ENCODE measurements at regions not wholly inside any gene's neighbourhood (a gene's known extent, or its start where the extent isn't known, plus 50 kb on each side); places are given as distances from the start of the nearest gene placed in this dataset.

DNA sequence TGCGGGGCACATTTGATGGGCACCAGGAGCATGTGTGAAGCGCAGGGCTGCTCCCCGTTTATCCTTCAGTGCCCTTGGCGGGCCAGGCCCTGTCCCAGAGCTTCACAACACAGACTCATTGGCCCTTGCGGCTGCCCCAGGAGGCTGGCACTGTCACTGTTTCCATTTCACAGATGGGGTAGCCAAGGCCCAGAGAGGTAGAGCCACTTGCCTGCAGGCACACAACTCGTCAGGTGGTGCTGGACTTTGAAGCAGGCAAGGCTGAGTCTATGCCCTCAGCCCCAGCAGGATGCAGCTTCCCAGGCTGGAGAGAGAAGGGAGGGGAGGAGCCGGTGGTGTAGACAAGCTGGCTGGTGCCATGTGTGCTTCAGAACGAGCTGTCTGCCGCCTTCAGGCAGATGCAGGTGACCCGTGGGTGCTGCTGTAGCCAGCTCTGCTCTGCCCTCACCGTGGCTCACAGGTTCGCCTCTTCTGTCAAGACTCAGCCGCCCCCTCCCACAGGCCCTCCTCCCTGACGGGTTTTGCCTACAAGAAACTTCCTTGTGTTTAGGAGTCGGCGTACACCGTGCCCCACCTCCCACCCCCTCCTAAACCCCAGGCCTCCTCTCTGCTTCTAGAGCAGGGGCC is 232.3 kb upstream of the CIBAR2 start:
- DNase-seq (ENCODE audit: low read depth): no peak

DNA sequence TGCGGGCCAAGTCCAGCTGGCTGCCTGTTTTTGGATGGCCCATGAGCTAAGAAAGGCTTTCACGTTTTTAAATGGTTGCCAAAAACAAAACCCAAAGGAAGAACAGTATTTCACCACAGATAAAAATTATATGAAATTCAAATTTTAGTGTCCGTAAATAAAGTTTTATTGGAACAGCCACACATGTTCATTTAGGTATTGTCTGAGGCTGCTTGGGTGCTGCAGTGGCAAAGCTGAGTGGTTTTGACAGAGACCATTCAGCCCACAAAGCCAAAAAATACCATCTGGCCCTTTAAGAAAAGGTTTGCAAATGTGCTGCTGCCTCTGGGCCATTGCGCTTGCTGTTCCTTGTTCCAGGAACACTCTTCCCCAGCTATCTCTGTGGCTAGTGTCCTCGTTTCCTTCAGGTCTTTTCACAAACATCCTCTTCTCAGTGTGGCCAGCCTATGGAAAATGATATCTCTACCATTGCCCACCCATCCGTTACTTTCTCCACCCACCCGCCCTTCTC is 232.9 kb upstream of the CIBAR2 start:
- no peak for DNase-seq (ENCODE audit: low read depth)

GRCh38 chr16:85346404-85347212 is 234.3 kb upstream of the CIBAR2 start:
- no peak for DNase-seq (ENCODE audit: low read depth)

DNA sequence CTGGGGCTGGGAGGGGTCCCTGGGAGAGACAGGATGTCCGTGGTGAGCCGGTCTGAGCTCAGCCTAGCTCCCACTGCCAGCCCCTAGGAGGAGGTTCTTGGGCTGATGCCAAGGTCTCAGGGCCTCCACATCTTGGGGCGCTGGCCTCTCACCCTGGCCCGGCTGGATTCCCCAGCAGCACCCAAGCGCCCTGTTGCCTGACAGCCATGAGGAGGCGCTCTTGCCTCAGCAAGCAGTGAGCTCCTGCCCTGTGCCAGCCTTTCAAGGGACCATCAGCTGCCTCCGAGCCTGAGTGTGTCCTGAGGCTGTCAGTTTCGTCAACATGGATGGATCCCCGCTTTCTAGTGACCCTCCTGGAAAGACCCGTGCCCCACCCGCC is 234.9 kb upstream of the CIBAR2 start:
- no peak for DNase-seq (ENCODE audit: low read depth)

- no peak for DNase-seq (ENCODE audit: low read depth)
These were observed 236.0 kb upstream of the CIBAR2 start for GRCh38 chr16:85348065-85348840.

DNA sequence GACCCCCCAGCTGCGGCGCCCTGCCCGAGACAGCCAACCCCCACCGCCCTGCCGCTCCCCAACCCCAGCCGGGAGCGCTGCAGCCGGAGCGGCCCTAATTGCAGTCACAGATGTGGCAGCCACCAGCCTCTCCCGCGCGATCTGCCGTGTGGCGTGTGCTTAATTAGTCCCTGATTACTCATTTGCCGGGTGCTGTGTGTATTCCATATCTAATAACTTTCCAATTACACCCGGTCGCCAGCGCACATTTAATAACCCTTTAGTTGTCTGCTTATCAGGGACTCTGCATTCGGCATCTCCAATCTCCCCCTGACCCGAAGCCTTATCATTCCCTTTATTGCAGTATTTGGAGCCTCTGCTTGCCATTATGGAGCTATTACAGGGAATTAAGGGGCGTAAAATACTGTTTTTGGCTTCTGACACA is 236.7 kb upstream of the CIBAR2 start:
- no peak for DNase-seq (ENCODE audit: low read depth)

- no peak for DNase-seq (ENCODE audit: low read depth)
These were observed 237.3 kb upstream of the CIBAR2 start for GRCh38 chr16:85349365-85350145.

- DNase-seq (ENCODE audit: low read depth): no peak
These were observed 238.0 kb upstream of the CIBAR2 start for GRCh38 chr16:85350146-85350728.

- DNase-seq (ENCODE audit: low read depth): no peak
These were observed 238.7 kb upstream of the CIBAR2 start for GRCh38 chr16:85350973-85351372.

GRCh38 chr16:85353013-85353412 is 240.7 kb upstream of the CIBAR2 start:
- DNase-seq (ENCODE audit: low read depth): no peak

GRCh38 chr16:85353839-85354685 is 241.8 kb upstream of the CIBAR2 start:
- DNase-seq (ENCODE audit: low read depth): no peak

- DNase-seq (ENCODE audit: low read depth): no peak
These were observed 242.6 kb upstream of the CIBAR2 start for GRCh38 chr16:85354686-85355514.

- DNase-seq (ENCODE audit: low read depth): no peak
These were observed 243.2 kb upstream of the CIBAR2 start for GRCh38 chr16:85355515-85355837.

- no peak for DNase-seq (ENCODE audit: low read depth)
These were observed 243.9 kb upstream of the CIBAR2 start for GRCh38 chr16:85356157-85356556.

DNA sequence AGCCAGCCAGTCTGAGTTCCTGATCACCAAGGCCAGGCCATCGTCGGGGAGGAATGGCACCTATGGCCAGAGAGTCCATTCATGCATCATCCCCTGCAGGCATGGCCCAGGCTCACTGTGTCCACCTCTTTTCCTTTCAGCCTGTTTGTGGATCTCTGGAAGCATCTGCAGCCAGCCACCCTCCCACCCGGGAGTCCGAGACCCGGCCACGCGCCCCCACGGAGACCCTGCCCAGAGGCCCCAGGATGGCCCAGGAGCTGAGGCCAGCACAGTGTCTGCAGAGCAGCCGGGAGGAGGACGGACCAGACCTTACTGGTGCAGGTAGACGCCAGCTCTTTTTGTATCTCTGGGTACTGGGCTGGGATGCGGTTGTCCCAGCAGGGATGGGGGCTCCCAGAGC is 245.1 kb upstream of the CIBAR2 start:
- no peak for DNase-seq (ENCODE audit: low read depth)

DNA sequence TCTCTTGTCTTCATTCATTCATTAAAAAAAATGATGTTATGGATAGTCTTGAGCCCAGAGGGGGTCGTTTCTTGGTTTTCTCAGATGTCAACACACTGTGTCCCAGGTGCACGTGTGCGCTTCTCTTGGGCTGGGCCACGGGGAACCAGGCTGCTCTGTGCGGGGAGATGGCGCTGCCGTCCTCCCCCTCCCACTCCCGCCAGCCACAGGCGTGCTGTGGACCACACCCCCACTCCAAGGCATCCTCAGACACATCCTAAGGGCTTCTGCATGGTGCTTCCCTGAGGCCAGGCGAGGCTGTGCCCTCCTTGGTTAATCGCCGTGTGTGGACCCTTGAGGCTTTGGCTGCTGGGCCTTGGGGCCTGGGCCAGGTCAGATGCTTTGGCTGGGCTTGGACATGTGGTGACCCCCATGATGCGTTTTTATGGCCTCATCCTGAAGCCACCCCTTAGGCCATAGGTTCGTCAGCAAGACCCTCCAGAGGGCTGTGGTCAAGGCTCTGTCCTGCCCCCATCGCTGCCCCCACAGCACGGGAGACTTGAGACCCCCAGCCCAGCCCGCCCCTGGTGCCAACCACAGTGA is 245.7 kb upstream of the CIBAR2 start:
- no peak for DNase-seq (ENCODE audit: low read depth)

- no peak for DNase-seq (ENCODE audit: low read depth)
These were observed 246.5 kb upstream of the CIBAR2 start for GRCh38 chr16:85358704-85359146.

DNA sequence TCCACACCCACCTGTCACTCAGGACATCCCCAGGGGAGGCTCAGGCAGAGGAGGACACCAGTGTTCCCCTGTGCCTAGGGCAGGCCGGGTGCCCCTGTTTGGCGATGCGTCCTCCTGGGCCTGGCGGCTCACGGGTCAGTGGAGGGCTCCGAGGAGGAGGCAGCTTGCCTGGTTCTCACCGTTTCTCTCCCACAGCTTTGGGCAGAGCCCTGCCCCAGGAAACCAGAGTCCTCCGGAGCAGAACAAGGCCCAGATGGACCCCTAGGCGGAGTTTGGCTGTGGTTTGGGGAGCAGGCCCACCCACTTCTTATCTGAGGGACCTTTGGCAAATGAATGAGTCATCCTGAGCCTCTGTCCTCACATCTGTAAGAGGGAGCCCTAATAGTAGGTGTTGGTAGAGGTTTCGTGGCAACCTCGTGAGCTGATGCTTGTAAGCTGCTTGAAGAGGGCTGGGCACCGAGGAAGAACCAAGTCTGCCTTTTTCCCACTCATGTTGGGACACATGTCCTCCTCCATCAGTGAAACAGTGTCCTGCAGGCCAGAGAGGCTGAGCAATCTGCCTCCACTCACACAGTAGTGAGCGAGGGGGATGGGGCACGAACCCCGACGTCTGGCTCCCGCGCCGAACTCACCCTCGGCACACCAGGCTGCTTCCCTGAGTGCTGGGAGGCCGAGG is 247.0 kb upstream of the CIBAR2 start:
- no peak for DNase-seq (ENCODE audit: low read depth)
